OCI-LY1 (cell line): ENCODE measurements at regions not wholly inside any gene's neighbourhood (a gene's known extent, or its start where the extent isn't known, plus 50 kb on each side); places are given as distances from the start of the nearest gene placed in this dataset.

Experiments used
- EZH2 ChIP-seq: fragments of 200-600 bp; sonication (generic), shearing (Covaris generic); IDR thresholded peaks from 2 replicates; pipeline ENCODE4 v1.8.0; 2017; ENCODE audit warnings: borderline replicate concordance, mixed run types, mild to moderate bottlenecking, antibody characterized with exemption, low read length, moderate library complexity, mixed read lengths
- TF ChIP-seq, protein P1 (sequence below): fragments of 200-600 bp; sonication (generic), shearing (Covaris generic); IDR thresholded peaks from 2 replicates; pipeline ENCODE4 v1.5.1; 2017; ENCODE audit warnings: mild to moderate bottlenecking, antibody characterized with exemption, low read length, moderate library complexity, mixed read lengths

DNA sequence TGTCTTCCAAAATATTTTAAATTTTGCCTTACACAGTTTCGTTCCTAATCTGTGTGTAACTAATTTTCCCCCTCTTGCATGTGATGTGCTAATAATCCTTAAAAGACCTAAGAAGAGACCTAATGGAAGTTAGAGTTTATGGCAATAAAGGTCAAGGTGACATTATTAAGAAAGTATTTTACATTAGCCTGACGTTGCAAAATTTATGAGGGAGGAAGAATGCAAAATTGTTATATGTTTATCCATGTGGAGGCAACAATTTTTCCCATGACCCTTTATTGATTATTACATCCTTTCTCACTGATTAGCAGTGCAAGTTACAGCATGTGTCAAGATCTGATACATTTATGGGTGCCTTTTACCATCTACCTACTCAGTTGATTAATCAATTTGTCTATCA, 373.8 kb upstream of the ROBO1 start:
- TF ChIP-seq, protein P1, sequence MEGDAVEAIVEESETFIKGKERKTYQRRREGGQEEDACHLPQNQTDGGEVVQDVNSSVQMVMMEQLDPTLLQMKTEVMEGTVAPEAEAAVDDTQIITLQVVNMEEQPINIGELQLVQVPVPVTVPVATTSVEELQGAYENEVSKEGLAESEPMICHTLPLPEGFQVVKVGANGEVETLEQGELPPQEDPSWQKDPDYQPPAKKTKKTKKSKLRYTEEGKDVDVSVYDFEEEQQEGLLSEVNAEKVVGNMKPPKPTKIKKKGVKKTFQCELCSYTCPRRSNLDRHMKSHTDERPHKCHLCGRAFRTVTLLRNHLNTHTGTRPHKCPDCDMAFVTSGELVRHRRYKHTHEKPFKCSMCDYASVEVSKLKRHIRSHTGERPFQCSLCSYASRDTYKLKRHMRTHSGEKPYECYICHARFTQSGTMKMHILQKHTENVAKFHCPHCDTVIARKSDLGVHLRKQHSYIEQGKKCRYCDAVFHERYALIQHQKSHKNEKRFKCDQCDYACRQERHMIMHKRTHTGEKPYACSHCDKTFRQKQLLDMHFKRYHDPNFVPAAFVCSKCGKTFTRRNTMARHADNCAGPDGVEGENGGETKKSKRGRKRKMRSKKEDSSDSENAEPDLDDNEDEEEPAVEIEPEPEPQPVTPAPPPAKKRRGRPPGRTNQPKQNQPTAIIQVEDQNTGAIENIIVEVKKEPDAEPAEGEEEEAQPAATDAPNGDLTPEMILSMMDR, result no peak
- TF ChIP-seq EZH2, result no peak
